Chondrocyte (in vitro differentiated cells): ENCODE measurements at regions not wholly inside any gene's neighbourhood (a gene's known extent, or its start where the extent isn't known, plus 50 kb on each side); places are given as distances from the start of the nearest gene placed in this dataset.

Experiments
- DNase-seq: peaks from one replicate; pipeline ENCODE4 v3.0.0; 2021; ENCODE audit warnings: mixed read lengths, low spot score
- H3K27ac Mint-ChIP-seq: one replicate; pipeline ENCODE4 v1.8.0; 2021; ENCODE audit warnings: mild to moderate bottlenecking, moderate library complexity, mixed read lengths; ENCODE audit not compliant: unreplicated experiment
- H3K27me3 Mint-ChIP-seq: 2 replicates; pipeline ENCODE4 v1.8.0; 2021; ENCODE audit warnings: low read depth, mixed read lengths
- H3K36me3 Mint-ChIP-seq: 2 replicates; pipeline ENCODE4 v1.8.0; 2021; ENCODE audit warnings: low read depth, mixed read lengths
- H3K4me1 Mint-ChIP-seq: 2 replicates; pipeline ENCODE4 v1.8.0; 2021; ENCODE audit warnings: low read depth, mild to moderate bottlenecking, mixed read lengths
- H3K4me3 Mint-ChIP-seq: one replicate; pipeline ENCODE4 v1.8.0; 2021; ENCODE audit warnings: mild to moderate bottlenecking, moderate library complexity, mixed read lengths; ENCODE audit not compliant: unreplicated experiment
- H3K9me3 Mint-ChIP-seq: 2 replicates; pipeline ENCODE4 v1.8.0; 2021; ENCODE audit warnings: low read depth, mixed read lengths
- CTCF ChIP-seq: fragments of 200-600 bp; sonication (generic); IDR thresholded peaks from 2 replicates; pipeline ENCODE4 v1.5.0; 2021; ENCODE audit warnings: antibody characterized with exemption, mild to moderate bottlenecking, moderate library complexity

- Mint-ChIP-seq H3K27ac (no peak overlapping the region), H3K36me3 (no peaks in the 10 kb centered on the region), H3K27me3 (no peaks in the 10 kb centered on the region), H3K9me3 (peaks cover 2% of the 10 kb centered on the region), H3K4me1 (peaks cover 41% of the 10 kb centered on the region), H3K4me3 (no peak overlapping the region)
- no peak for DNase-seq
- TF ChIP-seq CTCF = no peak
Measured at GRCh38 chr6:22218410-22218809, 78.4 kb downstream of the PRL start.

DNA sequence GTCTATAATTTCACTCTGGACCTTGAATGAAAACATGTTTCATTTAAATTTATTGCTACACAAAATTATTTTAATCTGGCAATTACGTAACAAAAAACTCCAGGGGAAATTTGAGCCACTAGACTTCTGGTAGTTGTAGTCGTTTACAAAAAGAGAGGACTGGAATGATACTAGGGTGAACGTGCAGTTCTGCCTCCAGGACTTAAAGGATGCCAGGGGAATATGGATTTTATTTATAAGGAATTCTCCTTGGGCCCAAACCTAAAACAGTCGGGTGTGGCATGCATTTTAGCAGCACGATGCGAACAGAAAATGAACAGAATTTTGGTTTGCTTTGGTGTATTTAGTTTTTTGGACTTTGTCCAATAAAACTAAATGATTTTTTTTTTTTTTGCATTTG is 76.9 kb downstream of the PRL start:
- Mint-ChIP-seq H3K27me3 (no peaks in the 10 kb centered on the region), H3K9me3 (peaks cover 2% of the 10 kb centered on the region), H3K4me1 (peaks cover 41% of the 10 kb centered on the region), H3K36me3 (no peaks in the 10 kb centered on the region), H3K27ac (no peak overlapping the region), H3K4me3 (no peak overlapping the region)
- DNase-seq = no peak
- TF ChIP-seq CTCF = no peak

DNA sequence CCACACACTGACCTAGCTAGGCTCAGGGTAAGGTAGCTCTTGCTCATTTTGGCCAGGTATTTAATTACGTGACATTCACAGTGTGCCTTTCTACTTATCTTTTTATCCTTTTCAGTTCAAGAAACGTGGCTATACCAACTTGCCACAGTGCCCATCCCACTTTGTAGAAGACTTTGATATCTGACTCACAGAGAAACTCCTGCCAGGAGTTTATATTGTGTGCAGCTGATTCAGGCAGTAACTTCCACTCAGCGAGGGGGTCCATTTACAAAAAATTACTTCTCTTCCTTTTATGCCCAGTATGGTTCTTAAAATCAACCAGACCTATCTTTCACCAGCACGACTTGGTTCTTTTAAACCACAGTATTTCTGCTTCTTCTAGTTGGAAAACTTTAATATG is 75.6 kb downstream of the PRL start:
- no peaks in the 10 kb centered on the region for H3K27me3 Mint-ChIP-seq
- no peak overlapping the region for H3K4me3 Mint-ChIP-seq
- peaks cover 2% of the 10 kb centered on the region for H3K9me3 Mint-ChIP-seq
- no peak for DNase-seq
- H3K27ac Mint-ChIP-seq = no peak overlapping the region
- peaks cover 41% of the 10 kb centered on the region for H3K4me1 Mint-ChIP-seq
- TF ChIP-seq CTCF = no peak
- H3K36me3 Mint-ChIP-seq = no peaks in the 10 kb centered on the region

- peaks cover 2% of the 10 kb centered on the region for H3K9me3 Mint-ChIP-seq
- no peak for DNase-seq
- no peak overlapping the region for H3K4me3 Mint-ChIP-seq
- TF ChIP-seq CTCF = no peak
- H3K27ac Mint-ChIP-seq = no peak overlapping the region
- H3K4me1 Mint-ChIP-seq = peaks cover 39% of the 10 kb centered on the region
- no peaks in the 10 kb centered on the region for H3K27me3 Mint-ChIP-seq
- H3K36me3 Mint-ChIP-seq = no peaks in the 10 kb centered on the region
Measured at GRCh38 chr6:22221630-22222029, 75.2 kb downstream of the PRL start.

GRCh38 chr6:22222469-22222868 is 74.4 kb downstream of the PRL start:
- Mint-ChIP-seq H3K9me3 (peaks cover 2% of the 10 kb centered on the region), H3K36me3 (no peaks in the 10 kb centered on the region), H3K4me1 (peaks cover 32% of the 10 kb centered on the region), H3K27me3 (no peaks in the 10 kb centered on the region), H3K27ac (no peak overlapping the region), H3K4me3 (no peak overlapping the region)
- TF ChIP-seq CTCF = no peak
- DNase-seq = no peak
